ENCODE measurements at regions not wholly inside any gene's neighbourhood (a gene's known extent, or its start where the extent isn't known, plus 50 kb on each side); places are given as distances from the start of the nearest gene placed in this dataset.
"Not testable (repeated sequence)": the region's sequence is repeated elsewhere in the genome, so short reads cannot be mapped to it uniquely, and the experiment has no call there.

GRCh38 chr2:65600871-65601270 is 168.5 kb upstream of the SPRED2 start:
- TF ChIP-seq CTCF, POLR2A, POLR2AphosphoS5, EP300 (IDR thresholded peaks at IDR 0.05): not testable (repeated sequence)

Measured in gastroesophageal sphincter (tissue), 3 donors.